Vagina (tissue), 2 donors: ENCODE measurements at regions not wholly inside any gene's neighbourhood (a gene's known extent, or its start where the extent isn't known, plus 50 kb on each side); places are given as distances from the start of the nearest gene placed in this dataset.
"Not testable (repeated sequence)": the region's sequence is repeated elsewhere in the genome, so short reads cannot be mapped to it uniquely, and the experiment has no call there.

Source experiments
- DNase-seq, 2 donors: peaks; one replicate each; pipeline ENCODE4 v3.0.0-alpha.2; 2017; ENCODE audit errors: extremely low spot score in 2 of 2
- H3K27ac ChIP-seq: fragments of 200-600 bp; sonication (generic); one replicate; pipeline ENCODE4 v1.5.1; 2019
- H3K27me3 ChIP-seq: fragments of 200-600 bp; sonication (generic); one replicate; pipeline ENCODE4 v1.5.1; 2019
- H3K36me3 ChIP-seq, 2 donors: fragments of 200-600 bp; sonication (generic); one replicate each; pipeline ENCODE4 v1.5.1; 2017 to 2019
- H3K4me1 ChIP-seq: fragments of 200-600 bp; sonication (generic); one replicate; pipeline ENCODE4 v1.5.1; 2019
- H3K4me3 ChIP-seq, 2 donors: fragments of 200-600 bp; sonication (generic); 1 replicate in 1 of 2; 2 replicates in 1 of 2; pipeline ENCODE4 v1.5.1; 2016 to 2019
- H3K9me3 ChIP-seq: fragments of 200-600 bp; sonication (generic); one replicate; pipeline ENCODE4 v1.5.1; 2019
- POLR2A ChIP-seq, 2 donors: fragments of 450-650 bp; IDR thresholded peaks; one replicate each; pipeline ENCODE4 v1.6.1; 2017; ENCODE audit warnings: antibody characterized with exemption in 2 of 2, mild to moderate bottlenecking in 2 of 2, moderate library complexity in 2 of 2
- POLR2AphosphoS5 ChIP-seq, 2 donors: sonication (generic); formaldehyde crosslinking; IDR thresholded peaks; one replicate each; pipeline ENCODE4 v1.9.0; 2017; ENCODE audit warnings: antibody characterized with exemption in 2 of 2, mild to moderate bottlenecking in 2 of 2, low read depth in 1 of 2; ENCODE audit not compliant: insufficient read depth in 1 of 2
- intact Hi-C: fragments of 100-400 bp; cut with DNase I; formaldehyde crosslinking; loops from one replicate; pipeline ENCODE4 v1.15.1; 2023
- TF ChIP-seq, protein P1 (sequence below), 3 experiments: fragments of 450-650 bp in 2 of 3; fragments of 200-600 bp in 1 of 3; sonication (generic) in 1 of 3; IDR thresholded peaks; one replicate each; pipeline ENCODE4 v1.5.1; 2017 to 2019; ENCODE audit warnings: antibody characterized with exemption in 3 of 3, mild to moderate bottlenecking in 2 of 3, moderate library complexity in 2 of 3

DNA sequence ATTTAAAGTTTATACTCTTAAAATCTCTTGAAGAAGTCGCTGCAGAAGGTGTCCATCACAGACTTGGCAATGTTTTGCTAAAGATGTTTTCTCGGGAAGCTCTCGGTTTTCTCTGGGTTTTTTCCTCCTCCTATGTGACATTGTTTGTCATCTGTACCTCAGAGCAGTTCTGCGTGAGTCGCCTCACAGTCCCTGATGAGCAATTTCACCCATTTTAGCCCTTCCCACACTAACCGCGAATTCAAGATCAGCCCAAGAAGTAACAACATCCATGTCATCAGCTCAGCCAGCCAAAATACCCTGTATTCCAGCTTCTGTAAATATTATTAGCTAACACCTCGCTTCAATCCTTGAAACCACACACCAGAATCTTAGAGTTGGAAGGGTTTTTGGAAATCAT, 224.3 kb upstream of the SETMAR start:
- H3K27me3 ChIP-seq = no peaks in the 10 kb centered on the region
- no peaks in the 10 kb centered on the region for H3K4me1 ChIP-seq
- no peak overlapping the region for H3K4me3 ChIP-seq
- DNase-seq = no peak
- no peaks in the 10 kb centered on the region for H3K9me3 ChIP-seq
- no peak for TF ChIP-seq POLR2AphosphoS5 (IDR thresholded peaks at IDR 0.05; ENCODE audit: insufficient read depth in 1 of 2, low read depth in 1 of 2)
- TF ChIP-seq, protein P1, sequence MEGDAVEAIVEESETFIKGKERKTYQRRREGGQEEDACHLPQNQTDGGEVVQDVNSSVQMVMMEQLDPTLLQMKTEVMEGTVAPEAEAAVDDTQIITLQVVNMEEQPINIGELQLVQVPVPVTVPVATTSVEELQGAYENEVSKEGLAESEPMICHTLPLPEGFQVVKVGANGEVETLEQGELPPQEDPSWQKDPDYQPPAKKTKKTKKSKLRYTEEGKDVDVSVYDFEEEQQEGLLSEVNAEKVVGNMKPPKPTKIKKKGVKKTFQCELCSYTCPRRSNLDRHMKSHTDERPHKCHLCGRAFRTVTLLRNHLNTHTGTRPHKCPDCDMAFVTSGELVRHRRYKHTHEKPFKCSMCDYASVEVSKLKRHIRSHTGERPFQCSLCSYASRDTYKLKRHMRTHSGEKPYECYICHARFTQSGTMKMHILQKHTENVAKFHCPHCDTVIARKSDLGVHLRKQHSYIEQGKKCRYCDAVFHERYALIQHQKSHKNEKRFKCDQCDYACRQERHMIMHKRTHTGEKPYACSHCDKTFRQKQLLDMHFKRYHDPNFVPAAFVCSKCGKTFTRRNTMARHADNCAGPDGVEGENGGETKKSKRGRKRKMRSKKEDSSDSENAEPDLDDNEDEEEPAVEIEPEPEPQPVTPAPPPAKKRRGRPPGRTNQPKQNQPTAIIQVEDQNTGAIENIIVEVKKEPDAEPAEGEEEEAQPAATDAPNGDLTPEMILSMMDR (IDR thresholded peaks at IDR 0.05) = no peak
- H3K36me3 ChIP-seq = no peaks in the 10 kb centered on the region
- H3K27ac ChIP-seq = no peak overlapping the region
- intact Hi-C loops = no loop called here

GRCh38 chr3:4079339-4080195, 223.6 kb upstream of the SETMAR start:
- Histone ChIP-seq H3K4me1 (no peaks in the 10 kb centered on the region), H3K27me3 (no peaks in the 10 kb centered on the region), H3K27ac (no peak overlapping the region), H3K4me3 (no peak overlapping the region), H3K36me3 (no peaks in the 10 kb centered on the region), H3K9me3 (no peaks in the 10 kb centered on the region)
- no peak for DNase-seq
- intact Hi-C loops = no loop called here
- TF ChIP-seq POLR2AphosphoS5 (IDR thresholded peaks at IDR 0.05; ENCODE audit: insufficient read depth in 1 of 2, low read depth in 1 of 2) (no peak), POLR2A (IDR thresholded peaks at IDR 0.05) (no peak)
- TF ChIP-seq, protein P1 (IDR thresholded peaks at IDR 0.05) = no peak

DNA sequence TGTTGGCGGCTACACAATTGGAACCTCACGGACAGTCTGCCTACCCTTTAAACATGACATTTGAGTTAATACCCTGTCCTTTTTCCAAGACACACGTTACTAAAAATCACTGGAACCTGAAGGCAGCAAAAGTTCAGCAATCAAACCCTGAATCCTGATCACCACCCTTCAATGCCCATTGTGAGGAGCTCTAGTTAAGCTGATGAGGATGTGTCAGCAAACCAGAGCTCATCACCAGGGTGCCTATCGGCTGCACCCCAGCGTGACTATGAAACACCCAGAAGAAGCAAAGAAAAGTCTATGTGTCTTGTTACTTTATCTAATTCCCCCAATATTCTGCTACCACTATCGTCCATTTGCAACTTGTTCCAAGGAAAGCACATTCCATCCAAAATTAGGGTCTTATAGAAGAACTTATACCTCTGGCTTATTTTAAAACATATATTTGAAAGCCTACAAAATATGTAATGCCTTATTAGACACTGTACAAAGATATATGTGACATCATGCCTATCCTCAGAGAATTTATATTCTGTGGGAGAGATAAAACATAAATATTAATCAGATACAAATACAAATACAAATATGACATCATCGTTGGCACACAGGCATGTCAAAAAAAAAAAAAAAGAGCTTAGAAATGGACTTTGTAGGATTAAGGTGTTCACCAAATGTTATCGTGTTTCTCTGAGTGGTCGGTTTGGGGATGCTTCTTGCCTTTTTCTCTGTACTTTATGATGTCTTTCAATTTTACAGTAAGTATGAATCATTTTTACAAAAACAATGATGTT, 219.7 kb upstream of the SETMAR start:
- Histone ChIP-seq H3K4me3 (no peak overlapping the region), H3K9me3 (no peaks in the 10 kb centered on the region), H3K27me3 (no peaks in the 10 kb centered on the region), H3K36me3 (no peaks in the 10 kb centered on the region), H3K4me1 (no peaks in the 10 kb centered on the region), H3K27ac (no peak overlapping the region)
- no peak for DNase-seq
- intact Hi-C loops = no loop called here
- TF ChIP-seq POLR2AphosphoS5 (IDR thresholded peaks at IDR 0.05; ENCODE audit: insufficient read depth in 1 of 2, low read depth in 1 of 2) = no peak
- TF ChIP-seq POLR2A (IDR thresholded peaks at IDR 0.05) = no peak
- TF ChIP-seq, protein P1 (IDR thresholded peaks at IDR 0.05) = no peak

DNA sequence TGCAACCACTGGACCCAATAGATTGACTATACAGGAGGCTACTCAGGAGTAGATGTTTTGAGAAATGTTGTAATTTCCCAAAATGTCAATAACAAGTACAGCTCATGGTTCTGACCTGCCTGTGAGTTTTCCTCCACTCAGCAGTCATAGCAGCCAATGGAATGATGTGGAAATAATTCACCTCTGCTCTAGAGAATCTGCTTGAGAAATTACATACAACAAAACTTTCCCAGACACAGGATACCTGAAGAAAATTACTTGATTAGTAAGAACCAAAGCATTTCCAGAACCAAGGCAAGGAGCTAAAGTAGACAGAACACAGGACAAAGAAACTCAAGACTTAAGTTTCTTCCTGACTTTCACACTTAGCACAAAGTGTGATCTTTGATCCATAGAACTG, 218.9 kb upstream of the SETMAR start:
- intact Hi-C loops = no loop called here
- no peaks in the 10 kb centered on the region for H3K4me1 ChIP-seq
- H3K36me3 ChIP-seq = no peaks in the 10 kb centered on the region
- H3K4me3 ChIP-seq = no peak overlapping the region
- DNase-seq = no peak
- no peaks in the 10 kb centered on the region for H3K9me3 ChIP-seq
- no peaks in the 10 kb centered on the region for H3K27me3 ChIP-seq
- TF ChIP-seq, protein P1 (IDR thresholded peaks at IDR 0.05) = no peak
- TF ChIP-seq POLR2A (IDR thresholded peaks at IDR 0.05) = no peak
- TF ChIP-seq POLR2AphosphoS5 (IDR thresholded peaks at IDR 0.05; ENCODE audit: insufficient read depth in 1 of 2, low read depth in 1 of 2) = no peak
- no peak overlapping the region for H3K27ac ChIP-seq

DNA sequence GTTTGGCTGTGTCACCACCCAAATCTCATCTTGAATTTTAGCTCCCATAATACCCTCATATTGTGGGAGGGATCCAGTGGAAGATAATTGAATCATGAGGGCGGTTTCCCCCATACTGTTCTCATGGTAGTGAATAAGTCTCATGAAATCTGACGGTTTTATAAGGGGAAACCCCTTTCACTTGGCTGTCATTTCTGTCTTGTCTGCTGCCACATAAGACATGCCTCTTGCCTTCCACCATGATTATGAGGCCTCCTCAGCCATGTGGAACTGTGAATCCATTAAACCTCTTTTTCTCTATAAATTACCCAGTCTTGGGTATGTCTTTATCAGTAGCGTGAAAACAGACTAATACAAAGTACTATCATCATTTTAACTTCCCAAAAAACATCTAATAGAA, 216.5 kb upstream of the SETMAR start:
- DNase-seq, H3K36me3 ChIP-seq, H3K27me3 ChIP-seq, H3K27ac ChIP-seq, H3K4me3 ChIP-seq, intact Hi-C loops, H3K4me1 ChIP-seq, H3K9me3 ChIP-seq: not testable (repeated sequence)
